HepG2 (cell line): ENCODE measurements at regions not wholly inside any gene's neighbourhood (a gene's known extent, or its start where the extent isn't known, plus 50 kb on each side); places are given as distances from the start of the nearest gene placed in this dataset.

Experiments
- ATAC-seq: fragments of 200-7000 bp; cut with Tn5 transposase; 3 replicates; pipeline ENCODE4 v1.9.1; 2020; ENCODE audit warnings: mild to moderate bottlenecking, moderate library complexity
- BruUV-seq: library from RNA; stranded (reverse); fragments of 400-500 nt; replicated peaks from 2 replicates; lab custom pipeline; 2021; lab: Mats Ljungman, UMichigan
- CTCF ChIA-PET: fragments of 300-600 bp; formaldehyde crosslinking; extraction: SDS; loops from one replicate; lab custom pipeline; 2021; ENCODE audit warnings: low total read pairs, inconsistent platforms, low intra/inter-chr PET ratio; lab: Yijun Ruan, JAX
- POLR2A ChIA-PET: fragments of 350-600 bp; sonication (Branson Sonifier 250); formaldehyde crosslinking; loops from one replicate; lab custom pipeline; 2020; ENCODE audit warnings: antibody characterized with exemption, inconsistent platforms; lab: Yijun Ruan, JAX
- DNase-seq: peaks from one replicate; pipeline ENCODE4 v3.0.0-alpha.2; 2015; ENCODE audit warnings: low spot score
- FAIRE-seq: peaks from 3 replicates; lab custom pipeline; 2011; peaks lifted over from hg19 to GRCh38; lab: Jason Lieb, UNC
- H2AFZ ChIP-seq: one replicate; pipeline ENCODE4 v1.6.1; 2011; ENCODE audit warnings: low read length, inconsistent platforms
- H3K27ac ChIP-seq: fragments of 300-600 bp; 3 replicates; pipeline ENCODE4 v1.8.0; 2011; ENCODE audit warnings: mixed run types, mild to moderate bottlenecking, mixed read lengths, low read length, inconsistent platforms; ENCODE audit not compliant: insufficient read depth; ENCODE audit errors: extremely low read length
- H3K27me3 ChIP-seq, 2 experiments: fragments of 200-600 bp in 1 of 2; 2 replicates in 1 of 2; 3 replicates in 1 of 2; pipeline versions ENCODE4 v1.6.0 to v1.8.0; 2011; ENCODE audit warnings: low read length in 2 of 2, mild to moderate bottlenecking in 2 of 2, moderate library complexity in 2 of 2, inconsistent platforms in 1 of 2; ENCODE audit not compliant: insufficient read depth in 2 of 2, control insufficient read depth in 1 of 2
- H3K36me3 ChIP-seq, 2 experiments: fragments of 200-600 bp in 1 of 2; replicated peaks in 1 of 2; 2 replicates in 1 of 2; 3 replicates in 1 of 2; pipeline versions ENCODE4 v1.5.1 to v1.8.0; 2011; ENCODE audit warnings: low read length in 2 of 2, inconsistent platforms in 1 of 2; ENCODE audit not compliant: insufficient read depth in 2 of 2, control insufficient read depth in 1 of 2
- H3K4me1 ChIP-seq: 2 replicates; pipeline ENCODE4 v1.5.1; 2012; ENCODE audit warnings: low read length, inconsistent platforms; ENCODE audit not compliant: insufficient read depth
- H3K4me2 ChIP-seq: 2 replicates; pipeline ENCODE4 v1.6.0; 2011; ENCODE audit warnings: low read depth, low read length, inconsistent platforms
- H3K4me3 ChIP-seq, 3 experiments: fragments of 200-600 bp in 1 of 3; sonication (generic), shearing (Covaris generic) in 1 of 3; replicated peaks in 1 of 3; 2 replicates each; pipeline ENCODE4 v1.5.1; 2011 to 2016; ENCODE audit warnings: low read length in 3 of 3, inconsistent platforms in 2 of 3, low read depth in 2 of 3, mild to moderate bottlenecking in 2 of 3, control low read depth in 1 of 3, mixed read lengths in 1 of 3; ENCODE audit not compliant: insufficient read depth in 1 of 3
- H3K79me2 ChIP-seq: one replicate; pipeline ENCODE4 v1.6.1; 2011; ENCODE audit warnings: low read length, inconsistent platforms; ENCODE audit not compliant: insufficient read depth
- H3K9ac ChIP-seq: 2 replicates; pipeline ENCODE4 v1.6.0; 2011; ENCODE audit warnings: mild to moderate bottlenecking, low read depth, low read length, inconsistent platforms; ENCODE audit not compliant: insufficient read depth
- H3K9me3 ChIP-seq: 2 replicates; pipeline ENCODE4 v1.5.1; 2012; ENCODE audit warnings: mild to moderate bottlenecking, low read length
- H4K20me1 ChIP-seq: 2 replicates; pipeline ENCODE4 v1.6.0; 2011; ENCODE audit warnings: inconsistent platforms, mild to moderate bottlenecking, low read length, moderate library complexity; ENCODE audit not compliant: insufficient read depth
- JARID2 ChIP-seq: sonication (generic); formaldehyde crosslinking; IDR thresholded peaks from 2 replicates; pipeline ENCODE4 v1.8.1; 2023; ENCODE audit warnings: missing genetic modification reagents, inconsistent platforms; ENCODE audit not compliant: insufficient replicate concordance
- KAT8 ChIP-seq: IDR thresholded peaks from 2 replicates; pipeline ENCODE4 v1.6.1; 2016; ENCODE audit warnings: missing genetic modification reagents, missing compliant biosample characterization
- ZNF234 ChIP-seq: sonication (generic); formaldehyde crosslinking; conservative IDR thresholded peaks from 2 replicates; pipeline ENCODE4 v1.5.1; 2020; ENCODE audit warnings: mild to moderate bottlenecking, missing genetic modification reagents
- ZNF772 ChIP-seq: sonication (generic); formaldehyde crosslinking; IDR thresholded peaks from 2 replicates; pipeline ENCODE4 v1.5.0; 2020; ENCODE audit warnings: mild to moderate bottlenecking, missing genetic modification reagents
- WGBS: methylation state at CpG from one replicate; pipeline ENCODE4 v1.1.6; 2017; ENCODE audit warnings: low lambda C conversion rate; 5-methylcytosine and 5-hydroxymethylcytosine counted together
- in situ Hi-C: cut with HindIII; loops from 2 replicates; pipeline ENCODE4 v1.10.0; 2017; ENCODE audit warnings: low pct_unique_long_range_greater_than_20kb; ENCODE audit not compliant: extremely low pct_ligation_motif_present
- intact Hi-C: fragments of 100-400 bp; cut with micrococcal nuclease; formaldehyde crosslinking; loops from one replicate; pipeline ENCODE4 v1.10.0; 2022; ENCODE audit not compliant: unreplicated experiment
- TF ChIP-seq, protein P1 (sequence below), 2 experiments: fragments of 450-650 bp in 1 of 2; sonication (generic) in 1 of 2; formaldehyde crosslinking in 1 of 2; IDR thresholded peaks; 2 replicates each; pipeline versions ENCODE4 v1.6.1 to v1.8.0; 2016 to 2022; ENCODE audit warnings: antibody characterized with exemption in 1 of 2, mild to moderate bottlenecking in 1 of 2, missing genetic modification reagents in 1 of 2
- TF ChIP-seq, protein P2 (sequence below), 2 experiments: sonication (generic) in 1 of 2; formaldehyde crosslinking in 1 of 2; IDR thresholded peaks; 2 replicates each; pipeline versions ENCODE4 v1.6.1 to v1.9.0; 2014 to 2022; ENCODE audit warnings: antibody characterized with exemption in 1 of 2, borderline replicate concordance in 1 of 2, inconsistent platforms in 1 of 2, low read depth in 1 of 2, missing genetic modification reagents in 1 of 2

DNA sequence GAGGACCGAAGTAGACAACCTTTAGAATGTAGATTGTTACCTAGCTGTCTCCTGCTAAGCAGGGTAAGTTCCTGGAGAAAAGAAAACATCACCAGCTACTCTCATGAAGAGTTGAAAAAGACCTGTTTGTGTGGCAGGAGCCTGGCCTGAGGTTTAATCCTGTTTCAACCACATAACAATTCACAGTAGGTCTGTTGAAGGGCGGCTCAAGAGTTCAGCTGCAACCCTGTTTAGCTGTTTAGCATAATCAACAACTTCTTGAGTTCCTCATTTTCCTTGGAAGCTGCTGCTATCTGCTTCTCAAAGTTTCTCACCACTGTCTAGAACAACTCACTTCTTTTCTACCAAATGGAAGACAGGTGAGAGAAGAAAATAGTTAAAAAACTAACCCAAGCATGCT lies 170.4 kb upstream of the TET2 start:
- intact Hi-C loops (no loop called here), in situ Hi-C loops (no loop called here)
- Histone ChIP-seq H3K79me2 (no peaks in the 10 kb centered on the region), H3K9ac (no peak overlapping the region), H3K4me1 (0 out of 2 replicates have a peak, but pooled peaks cover 7% of the 10 kb centered on the region), H3K36me3 (no peaks in the 10 kb centered on the region), H4K20me1 (no peaks in the 10 kb centered on the region), H3K4me2 (no peak overlapping the region), H3K4me3 (no peak overlapping the region), H3K9me3 (no peaks in the 10 kb centered on the region), H3K27me3 (no peaks in the 10 kb centered on the region), H2AFZ (no peak overlapping the region), H3K27ac (no peak overlapping the region)
- BruUV-seq = no TSS peak
- 0% methylated on average over 2 of the region's 2 CpGs for WGBS
- no peak for FAIRE-seq
- ATAC-seq = no peak
- ChIA-PET CTCF (no interaction called here), POLR2A (no interaction called here)
- no peak for DNase-seq
- TF ChIP-seq KAT8 = no peak
- TF ChIP-seq ZNF234 (CRISPR knock-in tag) = no peak
- TF ChIP-seq, protein P1, sequence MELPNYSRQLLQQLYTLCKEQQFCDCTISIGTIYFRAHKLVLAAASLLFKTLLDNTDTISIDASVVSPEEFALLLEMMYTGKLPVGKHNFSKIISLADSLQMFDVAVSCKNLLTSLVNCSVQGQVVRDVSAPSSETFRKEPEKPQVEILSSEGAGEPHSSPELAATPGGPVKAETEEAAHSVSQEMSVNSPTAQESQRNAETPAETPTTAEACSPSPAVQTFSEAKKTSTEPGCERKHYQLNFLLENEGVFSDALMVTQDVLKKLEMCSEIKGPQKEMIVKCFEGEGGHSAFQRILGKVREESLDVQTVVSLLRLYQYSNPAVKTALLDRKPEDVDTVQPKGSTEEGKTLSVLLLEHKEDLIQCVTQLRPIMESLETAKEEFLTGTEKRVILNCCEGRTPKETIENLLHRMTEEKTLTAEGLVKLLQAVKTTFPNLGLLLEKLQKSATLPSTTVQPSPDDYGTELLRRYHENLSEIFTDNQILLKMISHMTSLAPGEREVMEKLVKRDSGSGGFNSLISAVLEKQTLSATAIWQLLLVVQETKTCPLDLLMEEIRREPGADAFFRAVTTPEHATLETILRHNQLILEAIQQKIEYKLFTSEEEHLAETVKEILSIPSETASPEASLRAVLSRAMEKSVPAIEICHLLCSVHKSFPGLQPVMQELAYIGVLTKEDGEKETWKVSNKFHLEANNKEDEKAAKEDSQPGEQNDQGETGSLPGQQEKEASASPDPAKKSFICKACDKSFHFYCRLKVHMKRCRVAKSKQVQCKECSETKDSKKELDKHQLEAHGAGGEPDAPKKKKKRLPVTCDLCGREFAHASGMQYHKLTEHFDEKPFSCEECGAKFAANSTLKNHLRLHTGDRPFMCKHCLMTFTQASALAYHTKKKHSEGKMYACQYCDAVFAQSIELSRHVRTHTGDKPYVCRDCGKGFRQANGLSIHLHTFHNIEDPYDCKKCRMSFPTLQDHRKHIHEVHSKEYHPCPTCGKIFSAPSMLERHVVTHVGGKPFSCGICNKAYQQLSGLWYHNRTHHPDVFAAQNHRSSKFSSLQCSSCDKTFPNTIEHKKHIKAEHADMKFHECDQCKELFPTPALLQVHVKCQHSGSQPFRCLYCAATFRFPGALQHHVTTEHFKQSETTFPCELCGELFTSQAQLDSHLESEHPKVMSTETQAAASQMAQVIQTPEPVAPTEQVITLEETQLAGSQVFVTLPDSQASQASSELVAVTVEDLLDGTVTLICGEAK (IDR thresholded peaks at IDR 0.05) = no peak
- TF ChIP-seq, protein P1 (CRISPR knock-in tag; IDR thresholded peaks at IDR 0.05) = no peak
- TF ChIP-seq, protein P2, sequence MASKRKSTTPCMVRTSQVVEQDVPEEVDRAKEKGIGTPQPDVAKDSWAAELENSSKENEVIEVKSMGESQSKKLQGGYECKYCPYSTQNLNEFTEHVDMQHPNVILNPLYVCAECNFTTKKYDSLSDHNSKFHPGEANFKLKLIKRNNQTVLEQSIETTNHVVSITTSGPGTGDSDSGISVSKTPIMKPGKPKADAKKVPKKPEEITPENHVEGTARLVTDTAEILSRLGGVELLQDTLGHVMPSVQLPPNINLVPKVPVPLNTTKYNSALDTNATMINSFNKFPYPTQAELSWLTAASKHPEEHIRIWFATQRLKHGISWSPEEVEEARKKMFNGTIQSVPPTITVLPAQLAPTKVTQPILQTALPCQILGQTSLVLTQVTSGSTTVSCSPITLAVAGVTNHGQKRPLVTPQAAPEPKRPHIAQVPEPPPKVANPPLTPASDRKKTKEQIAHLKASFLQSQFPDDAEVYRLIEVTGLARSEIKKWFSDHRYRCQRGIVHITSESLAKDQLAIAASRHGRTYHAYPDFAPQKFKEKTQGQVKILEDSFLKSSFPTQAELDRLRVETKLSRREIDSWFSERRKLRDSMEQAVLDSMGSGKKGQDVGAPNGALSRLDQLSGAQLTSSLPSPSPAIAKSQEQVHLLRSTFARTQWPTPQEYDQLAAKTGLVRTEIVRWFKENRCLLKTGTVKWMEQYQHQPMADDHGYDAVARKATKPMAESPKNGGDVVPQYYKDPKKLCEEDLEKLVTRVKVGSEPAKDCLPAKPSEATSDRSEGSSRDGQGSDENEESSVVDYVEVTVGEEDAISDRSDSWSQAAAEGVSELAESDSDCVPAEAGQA (IDR thresholded peaks at IDR 0.05; ENCODE audit: low read depth) = no peak
- TF ChIP-seq, protein P2 (CRISPR knock-in tag; IDR thresholded peaks at IDR 0.05; ENCODE audit: borderline replicate concordance) = no peak
- no peak for TF ChIP-seq ZNF772 (CRISPR knock-in tag)
- no peak for TF ChIP-seq JARID2 (CRISPR knock-in tag)
